ENCODE measurements at regions not wholly inside any gene's neighbourhood (a gene's known extent, or its start where the extent isn't known, plus 50 kb on each side); places are given as distances from the start of the nearest gene placed in this dataset.
A peak's percentile ranks its signal among the peaks of the same experiment; 100 is the strongest.

DNA sequence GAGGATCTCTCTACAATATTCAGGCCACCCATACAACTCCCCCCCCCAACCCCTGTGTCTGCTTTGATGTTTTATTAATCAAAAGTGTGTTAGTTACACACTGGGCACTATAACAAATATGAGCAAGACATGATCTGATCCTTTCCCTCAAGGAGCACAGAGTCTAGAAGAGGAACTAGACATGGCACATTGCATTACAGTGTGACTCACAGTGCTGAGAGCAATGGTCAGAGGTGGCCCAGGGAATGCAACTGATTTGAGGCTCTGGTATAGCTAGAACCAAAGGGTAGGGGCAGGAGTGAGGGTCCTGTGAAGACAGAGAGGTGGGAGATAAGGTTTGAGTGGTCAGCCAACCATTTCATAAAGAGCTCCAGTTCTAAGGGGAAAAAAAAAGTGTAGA, 539.2 kb downstream of the ACTL7B start:
- DNase-seq, result no peak

DNA sequence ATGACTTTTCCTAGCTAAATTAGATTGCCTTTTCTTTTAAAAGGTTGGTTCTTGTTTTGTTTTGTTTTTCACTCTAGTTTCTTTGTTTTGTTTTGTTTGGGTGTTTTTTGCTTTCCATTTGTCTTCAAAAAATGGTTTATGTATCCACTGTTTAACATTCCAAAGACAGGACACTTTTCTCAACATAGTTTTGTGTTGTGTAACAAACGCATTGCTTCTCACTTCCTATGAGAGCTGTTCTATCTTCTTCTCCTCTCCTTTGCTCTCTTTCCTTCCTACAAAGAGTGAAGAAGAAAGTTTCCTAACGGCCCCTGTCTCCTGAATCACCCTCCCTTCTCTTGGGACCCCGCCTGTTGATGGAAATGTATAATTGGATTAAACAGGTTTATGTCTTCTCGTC, 539.7 kb downstream of the ACTL7B start:
- DNase-seq, result no peak

- DNase-seq, result no peak
Measured at GRCh38 chr9:108311745-108312144, 544.0 kb downstream of the ACTL7B start.

DNA sequence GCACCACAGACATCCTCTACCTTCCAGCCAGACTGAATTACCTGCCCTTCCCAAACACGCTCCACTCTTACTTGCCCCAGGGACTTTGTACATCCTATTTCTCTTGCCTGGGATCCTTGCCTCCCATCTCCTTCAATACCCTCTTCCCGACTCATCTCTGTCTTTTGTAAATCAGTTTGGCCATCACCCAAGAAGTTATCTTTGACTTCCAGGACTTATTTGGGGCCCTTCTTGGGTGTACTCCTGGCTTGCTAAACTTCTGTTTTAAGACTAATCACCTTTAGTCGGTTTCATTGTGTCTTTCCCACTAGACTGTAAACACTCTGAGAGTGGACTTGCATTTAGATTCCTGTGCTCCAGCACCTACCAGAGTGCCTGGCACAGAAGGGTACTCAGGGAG, 545.6 kb downstream of the ACTL7B start:
- no peak for DNase-seq

GRCh38 chr9:108300306-108301287, 555.2 kb downstream of the ACTL7B start:
- no peak for DNase-seq

DNA sequence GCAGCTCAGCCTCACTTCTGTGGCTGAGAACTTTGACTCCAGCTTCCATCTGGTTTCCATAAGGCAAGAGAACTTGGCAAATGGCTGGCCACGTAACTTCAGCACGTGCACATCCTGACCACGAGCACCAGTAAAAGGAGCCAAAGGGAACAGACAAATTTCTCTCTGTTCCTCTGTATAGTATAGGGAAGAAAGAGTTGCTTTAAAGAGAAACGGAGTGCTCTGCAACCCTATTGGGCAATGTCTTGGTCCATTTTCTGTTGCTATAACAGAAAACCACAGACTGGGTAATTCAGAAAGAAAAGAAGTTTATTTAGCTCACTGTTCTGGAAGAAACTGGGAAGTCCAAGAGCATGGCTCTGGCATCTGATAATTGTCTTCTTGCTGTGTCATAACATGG, 558.7 kb downstream of the ACTL7B start:
- no peak for DNase-seq

- no peak for DNase-seq
Measured at GRCh38 chr9:108296056-108296455, 559.7 kb downstream of the ACTL7B start.

GRCh38 chr9:108291586-108291932, 564.2 kb downstream of the ACTL7B start:
- no peak for DNase-seq

DNA sequence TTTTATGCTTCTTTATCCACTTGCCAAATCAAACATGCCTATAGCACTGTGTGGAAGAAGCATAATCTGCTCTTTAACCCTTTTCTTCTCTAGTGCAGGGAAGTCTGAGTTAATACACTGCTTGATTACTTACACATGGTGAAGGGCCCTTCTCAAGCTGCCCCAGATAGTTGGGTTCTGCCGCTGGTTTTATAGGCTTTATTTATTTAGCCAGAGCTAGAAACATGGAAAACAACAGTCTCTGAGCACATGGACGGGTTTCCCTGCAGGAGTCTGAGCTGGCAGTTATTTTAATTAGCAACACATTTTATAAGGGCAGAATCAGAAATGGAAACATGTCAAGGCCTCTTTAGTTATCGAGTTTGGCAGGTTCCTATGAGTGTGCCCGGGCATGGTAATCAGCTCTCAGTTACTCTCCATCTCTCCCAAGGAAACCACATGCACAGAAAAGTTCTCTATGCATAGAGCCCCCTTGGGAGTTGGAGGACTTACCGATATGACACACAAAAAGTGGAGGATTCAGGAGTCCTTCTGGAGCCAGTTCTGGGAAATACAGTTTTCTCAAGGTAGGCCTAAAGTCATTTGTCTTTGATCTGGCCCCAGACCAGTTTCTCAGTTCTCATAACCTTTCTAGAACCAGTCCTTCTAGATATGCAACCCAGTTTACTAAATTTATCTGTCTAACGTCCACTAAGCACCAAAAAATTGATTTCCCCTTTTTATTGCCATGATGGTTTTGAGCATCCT, 564.8 kb downstream of the ACTL7B start:
- DNase-seq, result no peak

DNA sequence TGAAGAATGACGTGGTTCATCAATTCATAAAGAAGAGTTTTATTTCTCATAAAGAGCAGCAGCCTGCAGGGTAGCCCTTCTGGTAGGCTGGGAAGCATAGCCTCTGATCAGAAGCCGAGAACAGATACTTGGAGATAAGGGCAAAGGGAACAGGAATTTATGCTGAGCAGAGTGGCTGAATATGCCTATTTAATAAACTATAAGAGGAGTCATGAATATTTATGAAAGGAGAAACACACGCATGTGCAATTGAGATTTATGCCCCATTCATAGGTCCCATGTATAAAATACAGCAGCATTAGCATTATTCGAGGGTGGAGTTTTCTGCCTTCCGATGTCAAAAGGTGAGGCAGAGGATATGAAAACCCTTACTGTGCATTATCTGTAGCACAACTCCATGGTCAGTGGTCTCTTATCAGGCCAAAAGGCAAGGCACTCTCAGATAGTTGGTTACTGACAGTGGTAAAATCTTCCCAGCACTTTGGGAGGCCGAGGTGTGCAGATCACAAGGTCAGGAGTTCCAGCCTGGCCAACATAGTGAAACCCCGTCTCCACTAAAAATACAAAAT, 569.1 kb downstream of the ACTL7B start:
- DNase-seq, result no peak

- no peak for DNase-seq
Measured at GRCh38 chr9:108283696-108284095, 572.1 kb downstream of the ACTL7B start.

- DNase-seq, result no peak
Measured at GRCh38 chr9:108282872-108283271, 572.9 kb downstream of the ACTL7B start.

DNA sequence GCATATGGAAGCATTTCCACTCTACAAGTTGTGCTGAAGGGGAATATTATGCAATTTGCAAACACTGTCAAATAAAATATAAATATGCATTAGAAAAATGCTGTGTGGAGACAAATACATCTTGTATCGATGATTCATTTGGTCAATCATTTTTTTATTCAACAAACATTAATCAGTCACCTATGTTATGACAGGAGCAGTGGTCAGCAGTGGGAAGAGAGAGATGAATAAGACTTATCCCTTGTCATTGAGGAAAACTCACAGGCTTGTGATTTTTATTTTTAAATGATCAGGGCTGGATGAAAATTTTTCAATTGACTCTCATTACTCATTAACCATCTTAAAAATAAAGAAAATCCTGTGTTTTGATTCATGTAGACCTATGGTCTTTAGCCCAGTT, 574.1 kb downstream of the ACTL7B start:
- DNase-seq, result peak; percentile 16

- no peak for DNase-seq
Measured at GRCh38 chr9:108278341-108278740, 577.4 kb downstream of the ACTL7B start.

DNA sequence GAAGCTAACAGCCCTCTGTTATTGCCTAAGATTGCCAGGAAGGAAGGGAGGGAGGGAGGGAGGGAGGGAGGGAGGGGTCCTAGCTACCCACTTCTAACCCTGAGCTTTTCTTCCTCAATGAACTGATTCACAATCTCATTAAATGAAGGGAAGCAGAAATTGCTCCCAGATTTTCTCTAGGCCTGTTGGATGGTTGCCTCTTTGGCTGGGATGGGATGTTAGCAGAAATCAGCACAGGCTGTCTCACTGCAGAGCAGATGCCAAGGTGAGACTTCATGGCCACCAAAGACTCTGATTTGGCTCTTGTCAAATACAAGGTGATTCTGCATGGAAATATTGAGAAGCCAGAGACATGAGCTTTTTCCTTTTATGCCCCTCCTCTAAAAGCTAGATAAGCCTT, 578.6 kb downstream of the ACTL7B start:
- no peak for DNase-seq

GRCh38 chr9:108275906-108276305, 579.9 kb downstream of the ACTL7B start:
- DNase-seq, result no peak

GRCh38 chr9:108274971-108275370, 580.8 kb downstream of the ACTL7B start:
- no peak for DNase-seq

- no peak for DNase-seq
Measured at GRCh38 chr9:108273988-108274387, 581.8 kb downstream of the ACTL7B start.

DNA sequence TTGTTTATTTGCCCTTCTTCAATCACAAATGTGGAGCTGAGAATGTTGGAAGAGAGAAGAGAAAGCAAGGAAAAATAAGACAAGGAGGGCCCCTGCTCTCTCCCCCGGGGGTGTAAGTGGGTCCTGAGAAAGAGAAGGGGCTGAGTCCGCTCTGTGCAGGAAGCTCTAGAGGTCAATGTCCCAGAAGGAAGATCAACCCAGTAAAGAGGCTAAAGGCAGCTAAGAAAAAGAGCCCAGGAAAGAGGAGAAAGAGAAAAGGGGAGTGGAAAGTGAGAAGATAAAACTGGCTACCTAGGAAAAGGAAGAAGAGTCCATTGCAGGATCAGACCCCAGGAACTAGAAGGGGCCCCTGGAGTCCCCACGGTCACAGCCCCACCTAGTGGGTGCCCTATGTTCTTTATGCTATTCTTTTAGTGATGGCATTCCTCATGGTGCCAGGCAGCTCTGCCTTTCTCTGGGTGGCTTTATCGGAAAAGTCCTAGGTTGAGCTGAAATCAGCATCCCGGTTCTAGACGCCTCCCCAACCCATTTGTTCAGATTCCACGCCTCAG, 583.4 kb downstream of the ACTL7B start:
- peak; percentile 51 for DNase-seq

- peak; percentile 60 for DNase-seq
Measured at GRCh38 chr9:108271646-108272348, 584.0 kb downstream of the ACTL7B start.

DNA sequence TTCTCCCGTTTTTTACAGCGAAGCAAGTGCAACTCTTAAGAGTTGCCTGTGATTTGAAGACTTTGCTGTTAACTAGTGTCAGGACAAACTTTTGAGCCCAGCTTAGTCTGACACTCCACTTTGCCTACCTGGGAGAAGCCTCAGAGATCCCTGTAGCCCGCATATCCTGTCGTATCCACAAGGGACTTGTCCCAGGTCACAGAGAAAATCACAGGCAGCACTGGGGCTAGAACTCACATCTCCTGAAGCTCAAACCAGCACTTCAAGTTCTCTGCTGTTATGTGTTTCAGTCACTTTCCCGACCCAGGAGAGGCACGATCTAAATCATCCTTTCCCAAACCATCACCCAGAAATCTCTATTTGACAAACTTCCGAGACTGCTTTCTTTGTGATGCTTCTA, 584.5 kb downstream of the ACTL7B start:
- DNase-seq, result no peak

GRCh38 chr9:108270561-108270960, 585.2 kb downstream of the ACTL7B start:
- DNase-seq, result no peak

- no peak for DNase-seq
Measured at GRCh38 chr9:108270051-108270450, 585.7 kb downstream of the ACTL7B start.
